Transverse colon (tissue), 3 donors: ENCODE measurements at regions not wholly inside any gene's neighbourhood (a gene's known extent, or its start where the extent isn't known, plus 50 kb on each side); places are given as distances from the start of the nearest gene placed in this dataset.

Experiments used
- CTCF ChIP-seq, 5 experiments: fragments of 200-600 bp in 3 of 5; fragments of 450-650 bp in 2 of 5; sonication (generic) in 3 of 5; IDR thresholded peaks; 1 replicate in 2 of 5; 2 replicates in 3 of 5; pipeline ENCODE4 v1.5.1; 2016 to 2017; ENCODE audit warnings: antibody characterized with exemption in 5 of 5, inconsistent platforms in 3 of 5, mild to moderate bottlenecking in 2 of 5, moderate library complexity in 1 of 5
- POLR2A ChIP-seq: fragments of 450-650 bp; IDR thresholded peaks from one replicate; pipeline ENCODE4 v1.6.1; 2016; ENCODE audit warnings: antibody characterized with exemption, mild to moderate bottlenecking, moderate library complexity

DNA sequence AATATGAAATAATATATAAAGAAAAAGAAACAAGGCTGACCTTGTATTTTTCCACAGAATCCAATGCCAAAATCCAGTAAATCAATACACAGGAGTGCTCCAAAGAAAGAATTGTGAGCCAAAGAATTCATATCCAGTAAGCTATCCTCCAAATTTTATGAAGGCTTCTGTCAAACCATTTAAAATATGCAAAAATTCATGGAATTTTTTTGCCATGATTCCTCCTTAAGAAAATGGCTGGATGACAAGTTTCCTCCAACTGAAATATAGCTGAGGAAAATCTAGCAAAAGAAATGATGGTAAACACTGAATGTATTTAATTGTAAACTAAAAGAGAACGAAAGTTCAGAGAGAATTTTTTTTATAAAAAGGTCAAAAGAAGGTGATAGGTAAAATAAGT lies 290.3 kb downstream of the UBE3D start:
- TF ChIP-seq CTCF (IDR thresholded peaks at IDR 0.05) (no peak), POLR2A (no peak)
